Right atrium auricular region (tissue), 2 donors: ENCODE measurements at regions not wholly inside any gene's neighbourhood (a gene's known extent, or its start where the extent isn't known, plus 50 kb on each side); places are given as distances from the start of the nearest gene placed in this dataset.

ENCODE experiments used
- DNase-seq: peaks from one replicate; pipeline ENCODE4 v3.0.0-alpha.2; 2019; ENCODE audit warnings: low spot score
- H3K27ac ChIP-seq, 2 donors: fragments of 200-600 bp; sonication (generic); 1 replicate in 1 of 2; 2 replicates in 1 of 2; pipeline ENCODE4 v1.5.1; 2016 to 2019
- H3K27me3 ChIP-seq, 2 donors: fragments of 200-600 bp; sonication (generic); one replicate each; pipeline versions ENCODE4 v1.5.1 to v1.6.0; 2017 to 2019
- H3K36me3 ChIP-seq: fragments of 200-600 bp; sonication (generic); one replicate; pipeline ENCODE4 v1.5.1; 2016
- H3K4me1 ChIP-seq, 2 donors: fragments of 200-600 bp; sonication (generic); one replicate each; pipeline versions ENCODE4 v1.5.1 to v1.6.0; 2017 to 2019
- H3K4me3 ChIP-seq, 2 donors: fragments of 200-600 bp; sonication (generic); 1 replicate in 1 of 2; 2 replicates in 1 of 2; pipeline ENCODE4 v1.5.1; 2017 to 2019; ENCODE audit warnings: mild to moderate bottlenecking in 1 of 2, moderate library complexity in 1 of 2
- H3K9me3 ChIP-seq, 2 donors: fragments of 200-600 bp; sonication (generic); one replicate each; pipeline ENCODE4 v1.5.1; 2019
- TF ChIP-seq, protein P1 (sequence below), 2 donors: fragments of 200-600 bp; sonication (generic); IDR thresholded peaks; one replicate each; pipeline ENCODE4 v1.5.1; 2019; ENCODE audit warnings: antibody characterized with exemption in 2 of 2

DNA sequence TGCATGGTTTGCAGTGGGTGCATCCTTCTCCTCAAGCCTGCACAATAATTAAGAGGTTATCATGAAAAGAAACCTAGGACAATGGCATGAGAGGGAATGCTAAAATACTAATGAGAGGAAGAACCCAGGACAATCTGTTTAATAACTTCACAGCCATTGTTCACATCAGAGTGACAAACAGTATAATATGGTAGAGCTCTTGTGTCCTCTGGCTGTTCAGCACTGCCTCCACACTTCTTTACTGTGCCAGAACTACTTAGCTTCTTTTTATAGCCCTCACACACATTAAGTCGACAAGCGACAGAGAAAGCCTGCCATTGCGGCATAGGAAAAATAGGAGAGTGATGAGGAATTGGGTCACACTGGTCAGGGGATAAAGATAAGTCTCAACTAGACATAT, 65.0 kb upstream of the MEIS2 start:
- Histone ChIP-seq H3K9me3 (no peaks in the 10 kb centered on the region), H3K4me3 (no peak overlapping the region), H3K4me1 (no peaks in the 10 kb centered on the region), H3K27me3 (no peaks in the 10 kb centered on the region), H3K27ac (no peak overlapping the region), H3K36me3 (no peaks in the 10 kb centered on the region)
- no peak for DNase-seq
- TF ChIP-seq, protein P1, sequence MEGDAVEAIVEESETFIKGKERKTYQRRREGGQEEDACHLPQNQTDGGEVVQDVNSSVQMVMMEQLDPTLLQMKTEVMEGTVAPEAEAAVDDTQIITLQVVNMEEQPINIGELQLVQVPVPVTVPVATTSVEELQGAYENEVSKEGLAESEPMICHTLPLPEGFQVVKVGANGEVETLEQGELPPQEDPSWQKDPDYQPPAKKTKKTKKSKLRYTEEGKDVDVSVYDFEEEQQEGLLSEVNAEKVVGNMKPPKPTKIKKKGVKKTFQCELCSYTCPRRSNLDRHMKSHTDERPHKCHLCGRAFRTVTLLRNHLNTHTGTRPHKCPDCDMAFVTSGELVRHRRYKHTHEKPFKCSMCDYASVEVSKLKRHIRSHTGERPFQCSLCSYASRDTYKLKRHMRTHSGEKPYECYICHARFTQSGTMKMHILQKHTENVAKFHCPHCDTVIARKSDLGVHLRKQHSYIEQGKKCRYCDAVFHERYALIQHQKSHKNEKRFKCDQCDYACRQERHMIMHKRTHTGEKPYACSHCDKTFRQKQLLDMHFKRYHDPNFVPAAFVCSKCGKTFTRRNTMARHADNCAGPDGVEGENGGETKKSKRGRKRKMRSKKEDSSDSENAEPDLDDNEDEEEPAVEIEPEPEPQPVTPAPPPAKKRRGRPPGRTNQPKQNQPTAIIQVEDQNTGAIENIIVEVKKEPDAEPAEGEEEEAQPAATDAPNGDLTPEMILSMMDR (IDR thresholded peaks at IDR 0.05), result peak in 1 of 2 donors; percentile 23

DNA sequence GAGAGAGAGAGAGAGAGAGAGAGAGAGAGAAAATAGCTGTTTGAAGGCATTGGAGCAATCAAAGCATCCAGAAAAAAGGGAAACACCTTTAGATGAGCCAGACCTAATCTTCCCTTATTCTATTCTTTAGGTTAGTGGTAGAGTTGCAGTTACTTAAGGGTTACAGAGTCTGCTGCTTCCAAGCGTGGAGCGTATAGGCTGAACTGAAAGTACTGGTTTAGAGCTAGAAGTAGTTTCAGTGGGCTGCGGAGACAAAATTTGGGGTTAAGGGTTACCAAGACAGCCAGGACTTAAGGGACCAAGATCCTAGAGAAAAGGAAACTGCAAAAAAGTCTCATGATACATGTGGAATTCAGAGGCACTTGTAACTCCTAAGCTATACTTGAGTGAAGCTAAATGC, 66.1 kb upstream of the MEIS2 start:
- Histone ChIP-seq H3K27ac (no peak overlapping the region), H3K4me3 (no peak overlapping the region), H3K9me3 (no peaks in the 10 kb centered on the region), H3K36me3 (no peaks in the 10 kb centered on the region), H3K27me3 (no peaks in the 10 kb centered on the region), H3K4me1 (no peaks in the 10 kb centered on the region)
- no peak for DNase-seq
- TF ChIP-seq, protein P1 (IDR thresholded peaks at IDR 0.05), result no peak

DNA sequence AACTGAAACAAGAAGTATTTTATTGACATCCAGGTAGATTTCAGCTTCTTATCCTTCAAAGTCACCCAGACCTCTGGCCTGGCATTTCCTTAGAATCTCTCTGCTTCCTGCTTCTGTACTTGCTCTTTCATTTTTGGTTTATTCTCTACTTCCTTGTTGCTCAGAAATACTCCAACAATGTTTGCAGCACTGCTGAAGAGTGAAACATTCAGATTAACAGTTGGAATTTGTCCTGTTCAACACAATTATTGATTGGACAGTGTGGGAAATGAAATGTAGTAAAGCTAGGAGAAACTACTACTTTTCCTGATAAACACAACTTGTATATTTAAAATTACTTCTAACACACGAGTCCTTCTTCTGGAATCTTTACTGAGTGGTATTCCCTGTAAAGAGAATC, 81.0 kb upstream of the MEIS2 start:
- Histone ChIP-seq H3K27me3 (no peaks in the 10 kb centered on the region), H3K27ac (no peak overlapping the region), H3K9me3 (peaks cover 0 to 25% of the 10 kb centered on the region in 2 donors), H3K36me3 (no peaks in the 10 kb centered on the region), H3K4me1 (no peaks in the 10 kb centered on the region), H3K4me3 (no peak overlapping the region)
- DNase-seq, result no peak
- TF ChIP-seq, protein P1 (IDR thresholded peaks at IDR 0.05), result no peak

DNA sequence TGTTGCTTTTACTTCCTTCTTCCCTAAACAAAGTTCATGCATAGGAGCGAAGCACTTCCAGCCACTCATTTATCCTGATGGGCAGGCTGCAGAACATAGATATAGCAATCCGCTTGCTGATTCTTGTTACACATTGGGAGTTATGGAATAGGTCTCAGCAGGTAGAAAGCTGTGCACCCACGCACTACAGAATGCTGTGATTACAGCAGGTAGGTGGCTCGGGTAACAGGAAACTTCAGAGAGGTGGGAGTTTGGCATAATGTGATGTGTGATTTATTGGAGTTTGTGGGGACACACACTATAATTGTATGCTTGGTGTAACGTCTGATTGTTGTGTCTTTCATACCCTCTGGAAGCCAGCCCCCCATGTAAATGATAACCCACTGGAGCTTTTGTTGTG, 99.2 kb upstream of the MEIS2 start:
- TF ChIP-seq, protein P1 (IDR thresholded peaks at IDR 0.05), result no peak
- H3K27ac ChIP-seq, result no peak overlapping the region
- no peak overlapping the region for H3K4me3 ChIP-seq
- no peak for DNase-seq
- no peaks in the 10 kb centered on the region for H3K36me3 ChIP-seq
- no peaks in the 10 kb centered on the region for H3K9me3 ChIP-seq
- H3K27me3 ChIP-seq, result no peaks in the 10 kb centered on the region
- no peaks in the 10 kb centered on the region for H3K4me1 ChIP-seq

DNA sequence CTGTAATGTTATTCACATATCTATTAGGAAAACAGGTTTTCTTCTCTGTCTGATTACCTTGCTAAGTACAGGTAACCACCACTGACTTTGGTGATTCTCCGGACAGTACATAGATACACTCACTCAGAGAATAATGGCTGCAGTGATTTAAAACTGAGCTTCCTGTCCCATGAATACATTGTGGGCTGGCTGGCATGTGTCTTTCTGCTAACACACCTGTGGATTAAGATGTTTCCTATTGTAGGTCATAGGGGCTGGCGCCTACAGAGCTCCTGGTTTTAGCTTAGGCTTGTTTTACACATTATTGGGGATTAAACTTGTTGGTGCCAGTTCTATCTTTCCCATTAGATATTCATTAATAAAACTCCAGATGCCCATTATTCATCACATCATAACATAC, 102.7 kb upstream of the MEIS2 start:
- Histone ChIP-seq H3K27ac (no peak overlapping the region), H3K4me1 (no peaks in the 10 kb centered on the region), H3K27me3 (no peaks in the 10 kb centered on the region), H3K36me3 (no peaks in the 10 kb centered on the region), H3K4me3 (no peak overlapping the region), H3K9me3 (no peaks in the 10 kb centered on the region)
- TF ChIP-seq, protein P1 (IDR thresholded peaks at IDR 0.05), result no peak
- DNase-seq, result no peak

DNA sequence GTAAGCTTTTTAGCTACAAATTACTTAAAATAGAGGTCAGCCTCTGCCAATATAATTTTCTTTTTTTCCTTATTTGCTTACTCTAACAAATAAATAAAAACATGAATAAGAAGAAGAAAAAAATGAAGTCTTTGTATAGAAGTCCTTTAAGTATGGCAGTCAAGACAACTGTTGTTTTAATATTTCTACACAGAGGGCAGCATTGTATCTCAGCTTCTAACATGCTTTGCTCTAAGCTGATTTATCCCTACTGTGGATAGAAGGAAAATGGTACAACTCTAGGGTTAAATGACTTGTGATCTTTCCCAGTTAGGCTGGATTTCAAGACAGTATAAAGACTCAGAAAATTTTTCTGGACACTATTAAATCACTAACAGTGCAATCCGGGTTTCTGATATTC, 104.3 kb upstream of the MEIS2 start:
- DNase-seq, result no peak
- no peaks in the 10 kb centered on the region for H3K36me3 ChIP-seq
- TF ChIP-seq, protein P1 (IDR thresholded peaks at IDR 0.05), result no peak
- no peaks in the 10 kb centered on the region for H3K4me1 ChIP-seq
- H3K9me3 ChIP-seq, result no peaks in the 10 kb centered on the region
- H3K27me3 ChIP-seq, result no peaks in the 10 kb centered on the region
- no peak overlapping the region for H3K4me3 ChIP-seq
- H3K27ac ChIP-seq, result no peak overlapping the region
